ENCODE measurements at regions not wholly inside any gene's neighbourhood (a gene's known extent, or its start where the extent isn't known, plus 50 kb on each side); places are given as distances from the start of the nearest gene placed in this dataset.

- DNase-seq (ENCODE audit: low spot score): no peak
These were observed 87.2 kb upstream of the GYPC start for GRCh38 chr2:126568734-126569133.

GRCh38 chr2:126571403-126571802 is 84.6 kb upstream of the GYPC start:
- no peak for DNase-seq (ENCODE audit: low spot score)

DNA sequence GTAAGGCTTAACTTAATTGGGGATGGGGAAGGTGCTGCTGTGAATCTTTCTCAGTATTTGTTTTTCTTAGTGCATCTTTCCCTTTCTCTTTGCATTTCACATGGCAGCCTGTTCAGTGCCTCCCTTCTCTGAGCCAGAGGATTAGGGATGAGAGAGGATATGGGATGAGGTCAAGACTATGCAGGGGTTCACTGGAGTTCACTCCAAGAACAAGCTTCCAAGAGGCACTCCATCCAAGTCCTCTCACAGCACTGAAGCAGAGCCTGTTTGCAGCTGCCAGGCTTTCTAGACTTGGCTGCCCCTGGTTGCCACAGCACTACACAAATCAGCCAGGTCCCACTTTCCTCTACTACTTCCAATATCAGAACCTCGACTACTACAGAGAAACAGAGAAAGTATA is 80.3 kb upstream of the GYPC start:
- DNase-seq (ENCODE audit: low spot score): no peak

DNA sequence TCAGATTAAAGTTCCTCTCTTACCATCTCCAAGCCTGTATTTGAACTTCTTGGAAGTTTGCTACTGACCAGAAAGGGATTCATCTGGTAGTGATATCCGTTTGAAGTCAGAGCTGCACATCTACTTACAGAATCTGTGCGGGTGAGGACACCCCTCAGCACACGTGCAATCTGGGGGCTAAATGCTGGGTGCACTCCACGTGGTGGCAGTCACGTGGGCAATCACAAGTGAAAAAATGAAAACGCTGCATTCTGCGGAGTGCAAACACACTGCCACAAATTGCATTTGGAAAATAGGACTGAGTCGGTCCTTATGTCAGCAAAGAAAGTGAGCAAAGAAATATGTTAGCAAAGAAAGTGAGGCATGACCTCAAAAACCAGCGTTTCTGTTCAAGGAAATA is 76.1 kb upstream of the GYPC start:
- no peak for DNase-seq (ENCODE audit: low spot score)

DNA sequence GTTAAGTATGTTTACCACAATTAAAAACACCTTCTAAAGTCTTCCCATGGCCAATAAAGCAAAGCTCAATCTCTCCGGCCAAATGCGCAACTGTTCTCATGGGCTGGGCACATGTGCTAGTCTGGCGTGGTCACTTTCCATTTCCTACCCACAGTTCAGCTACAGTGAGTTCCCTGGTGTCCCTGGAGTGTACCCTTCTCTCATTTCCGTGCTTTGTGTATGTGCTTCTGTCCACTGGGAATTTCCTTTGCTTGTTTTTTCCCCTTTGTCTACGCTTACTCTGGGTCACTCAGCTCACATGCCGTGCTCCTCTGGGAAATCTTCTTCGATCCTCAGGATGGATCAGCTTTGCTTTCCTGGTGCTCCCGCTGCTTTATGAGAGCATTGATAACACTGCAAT is 69.6 kb upstream of the GYPC start:
- DNase-seq (ENCODE audit: low spot score): no peak

- no peak for DNase-seq (ENCODE audit: low spot score)
These were observed 56.9 kb upstream of the GYPC start for GRCh38 chr2:126599062-126599461.

GRCh38 chr2:126600742-126601141 is 55.2 kb upstream of the GYPC start:
- DNase-seq (ENCODE audit: low spot score): no peak

DNA sequence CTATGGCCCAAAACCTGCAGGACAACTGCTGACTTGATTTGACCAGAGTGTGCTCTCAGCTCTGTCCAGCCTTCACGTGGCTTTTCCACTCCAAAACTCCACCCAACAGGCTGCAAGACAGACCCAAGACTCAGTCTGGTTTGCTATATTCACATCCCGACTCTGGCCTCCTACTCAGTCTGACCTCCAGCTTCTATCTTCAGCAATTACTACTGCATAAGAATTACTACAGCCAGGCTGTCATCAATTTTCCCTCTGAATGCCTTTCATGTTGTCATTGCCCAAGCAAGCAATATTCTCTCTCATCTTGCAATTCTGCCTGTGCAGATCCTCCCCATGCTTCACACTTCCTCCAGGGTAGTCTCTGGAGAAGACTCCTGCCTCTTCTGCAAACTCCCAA is 53.6 kb upstream of the GYPC start:
- no peak for DNase-seq (ENCODE audit: low spot score)
